Right lobe of liver (tissue), 6 donors: ENCODE measurements at regions not wholly inside any gene's neighbourhood (a gene's known extent, or its start where the extent isn't known, plus 50 kb on each side); places are given as distances from the start of the nearest gene placed in this dataset.

Experiments used
- ATAC-seq, 4 donors: fragments of 200-7000 bp; cut with Tn5 transposase; one replicate each; pipeline ENCODE4 v1.9.1; 2020; ENCODE audit warnings: mild to moderate bottlenecking in 4 of 4, moderate library complexity in 4 of 4
- DNase-seq, 3 donors: peaks; one replicate each; pipeline ENCODE4 v3.0.0-alpha.2; 2020
- H3K27ac ChIP-seq, 3 donors: fragments of 200-600 bp; one replicate each; pipeline ENCODE4 v1.8.0; 2022
- H3K27me3 ChIP-seq, 2 donors: fragments of 200-600 bp; one replicate each; pipeline ENCODE4 v1.8.0; 2022
- H3K36me3 ChIP-seq, 4 donors: fragments of 200-600 bp; sonication (generic) in 1 of 4; one replicate each; pipeline versions ENCODE4 v1.5.1 to v1.8.0; 2017 to 2022; ENCODE audit warnings: control low read depth in 1 of 4
- H3K4me1 ChIP-seq, 4 donors: fragments of 200-600 bp; sonication (generic) in 1 of 4; one replicate each; pipeline versions ENCODE4 v1.5.1 to v1.8.0; 2017 to 2022; ENCODE audit warnings: control low read depth in 1 of 4
- H3K4me3 ChIP-seq, 3 donors: fragments of 200-600 bp; one replicate each; pipeline ENCODE4 v1.8.0; 2022
- H3K9me3 ChIP-seq, 4 donors: fragments of 200-600 bp; sonication (generic) in 1 of 4; one replicate each; pipeline versions ENCODE4 v1.5.1 to v1.8.0; 2017 to 2022; ENCODE audit warnings: control low read depth in 1 of 4
- CTCF ChIP-seq, 4 donors: fragments of 200-600 bp in 3 of 4; fragments of 450-650 bp in 1 of 4; IDR thresholded peaks; one replicate each; pipeline versions ENCODE4 v1.5.1 to v1.8.0; 2016 to 2022; ENCODE audit warnings: antibody characterized with exemption in 4 of 4, mild to moderate bottlenecking in 2 of 4
- POLR2A ChIP-seq: fragments of 450-650 bp; IDR thresholded peaks from one replicate; pipeline ENCODE4 v1.6.1; 2017; ENCODE audit warnings: antibody characterized with exemption, mild to moderate bottlenecking
- WGBS: methylation state at CpG from one replicate; pipeline ENCODE4 v1.1.6; 2018; ENCODE audit warnings: low coverage, low lambda C conversion rate; ENCODE audit not compliant: insufficient coverage; ENCODE audit errors: missing lambda C conversion rate; 5-methylcytosine and 5-hydroxymethylcytosine counted together
- intact Hi-C, 2 donors: fragments of 100-400 bp; cut with DNase I; formaldehyde crosslinking; loops; one replicate each; pipeline versions ENCODE4 v1.11.2 to v1.14.1; 2022
- donor health status: DM: no; HTN: yes; CAD: no.
- donor health status: DM: no; HTN: no; CAD: no.
- donor health status: DM: no; HTN: no; CAD: no.
- donor health status: DM: no; HTN: yes; CAD: no.
- donor health status: DM: no; HTN: yes; CAD: no.

GRCh38 chr10:29203432-29203831 lies 85.4 kb upstream of the LYZL1 start:
- 83% methylated on average over 3 of the region's 3 CpGs for WGBS
- DNase-seq: no peak
- ATAC-seq: no peak
- H3K9me3 ChIP-seq: no peaks in the 10 kb centered on the region
- H3K27ac ChIP-seq: no peak overlapping the region
- no peak for TF ChIP-seq POLR2A
- TF ChIP-seq CTCF (IDR thresholded peaks at IDR 0.05): no peak
- no peaks in the 10 kb centered on the region for H3K36me3 ChIP-seq
- H3K4me1 ChIP-seq: no peaks in the 10 kb centered on the region
- H3K27me3 ChIP-seq: no peaks in the 10 kb centered on the region
- H3K4me3 ChIP-seq: no peak overlapping the region
- intact Hi-C loops: no loop called here

- H3K36me3 ChIP-seq: no peaks in the 10 kb centered on the region
- ATAC-seq (no peak), DNase-seq (no peak)
- H3K4me1 ChIP-seq: no peaks in the 10 kb centered on the region
- 70% methylated on average over 3 of the region's 7 CpGs for WGBS
- no peaks in the 10 kb centered on the region for H3K9me3 ChIP-seq
- no peak for TF ChIP-seq CTCF (IDR thresholded peaks at IDR 0.05)
- no peak overlapping the region for H3K4me3 ChIP-seq
- no peaks in the 10 kb centered on the region for H3K27me3 ChIP-seq
- intact Hi-C loops: no loop called here
- no peak overlapping the region for H3K27ac ChIP-seq
Observed at GRCh38 chr10:29204070-29204800, 84.6 kb upstream of the LYZL1 start.

GRCh38 chr10:29205787-29206186 lies 83.1 kb upstream of the LYZL1 start:
- ATAC-seq (no peak), DNase-seq (no peak)
- no peaks in the 10 kb centered on the region for H3K27me3 ChIP-seq
- H3K9me3 ChIP-seq: no peaks in the 10 kb centered on the region
- 24% methylated on average over 5 of the region's 5 CpGs for WGBS
- H3K4me1 ChIP-seq: no peaks in the 10 kb centered on the region
- H3K27ac ChIP-seq: no peak overlapping the region
- TF ChIP-seq CTCF (IDR thresholded peaks at IDR 0.05) (no peak), POLR2A (no peak)
- intact Hi-C loops: no loop called here
- H3K36me3 ChIP-seq: no peaks in the 10 kb centered on the region
- no peak overlapping the region for H3K4me3 ChIP-seq

- ATAC-seq (no peak), DNase-seq (no peak)
- Histone ChIP-seq H3K4me1 (no peaks in the 10 kb centered on the region), H3K27me3 (no peaks in the 10 kb centered on the region), H3K9me3 (no peaks in the 10 kb centered on the region), H3K4me3 (no peak overlapping the region), H3K36me3 (no peaks in the 10 kb centered on the region), H3K27ac (no peak overlapping the region)
- TF ChIP-seq POLR2A (no peak), CTCF (IDR thresholded peaks at IDR 0.05) (no peak)
- 64% methylated on average over 2 of the region's 2 CpGs for WGBS
- intact Hi-C loops: no loop called here
Observed at GRCh38 chr10:29208845-29209244, 80.0 kb upstream of the LYZL1 start.

- Histone ChIP-seq H3K4me1 (no peaks in the 10 kb centered on the region), H3K9me3 (no peaks in the 10 kb centered on the region), H3K27ac (no peak overlapping the region), H3K36me3 (no peaks in the 10 kb centered on the region), H3K27me3 (no peaks in the 10 kb centered on the region), H3K4me3 (no peak overlapping the region)
- TF ChIP-seq CTCF (IDR thresholded peaks at IDR 0.05): no peak
- no peak for TF ChIP-seq POLR2A
- ATAC-seq (no peak), DNase-seq (no peak)
- intact Hi-C loops: no loop called here
Observed at GRCh38 chr10:29209830-29210229, 79.0 kb upstream of the LYZL1 start.
